Heart left ventricle (tissue), 13 donors: ENCODE measurements at regions not wholly inside any gene's neighbourhood (a gene's known extent, or its start where the extent isn't known, plus 50 kb on each side); places are given as distances from the start of the nearest gene placed in this dataset.

Source experiments
- POLR2A ChIP-seq, 2 donors: fragments of 450-650 bp; IDR thresholded peaks; one replicate each; pipeline ENCODE4 v1.6.1; 2017; ENCODE audit warnings: antibody characterized with exemption in 2 of 2, mild to moderate bottlenecking in 2 of 2, moderate library complexity in 2 of 2
- TF ChIP-seq, protein P1 (sequence below), 12 donors: fragments of 200-600 bp; sonication (generic) in 4 of 12; IDR thresholded peaks; one replicate each; pipeline versions ENCODE4 v1.5.0 to v1.8.0; 2018 to 2022; ENCODE audit warnings: antibody characterized with exemption in 12 of 12, mild to moderate bottlenecking in 5 of 12
- donor health status: ischemic (EF 13 %, LVEDD 7.1; RV severe dilation, severe dysfunction).
- donor health status: DM: no; HTN: yes; CAD: no.
- donor health status: DM: no; HTN: no; CAD: no.
- donor health status: ischemic (EF 25% LVEDD 6.9; RV normal size, moderate dysfunction).
- donor health status: ischemic (EF 25% LVEDD 5.7; RV mildly dilated, moderate dysfunction).
- donor health status: ischemic (EF 35%, LVEDD 5.7; RV mildly dilated, moderate dysfunction).
- donor health status: nonischemic (EF 11% LVEDD 7.7; RV severe dilation, severe dysfunction).
- donor health status: DM: yes; HTN: yes; CAD: no.
- donor health status: PGD.
- donor health status: ischemic (EF 29% LVEDD 5.4; RV normal size, mild dysfunction).
- donor health status: nonischemic (EF 23%, LVEDD 6.1; RV moderate dilation, normal function).

DNA sequence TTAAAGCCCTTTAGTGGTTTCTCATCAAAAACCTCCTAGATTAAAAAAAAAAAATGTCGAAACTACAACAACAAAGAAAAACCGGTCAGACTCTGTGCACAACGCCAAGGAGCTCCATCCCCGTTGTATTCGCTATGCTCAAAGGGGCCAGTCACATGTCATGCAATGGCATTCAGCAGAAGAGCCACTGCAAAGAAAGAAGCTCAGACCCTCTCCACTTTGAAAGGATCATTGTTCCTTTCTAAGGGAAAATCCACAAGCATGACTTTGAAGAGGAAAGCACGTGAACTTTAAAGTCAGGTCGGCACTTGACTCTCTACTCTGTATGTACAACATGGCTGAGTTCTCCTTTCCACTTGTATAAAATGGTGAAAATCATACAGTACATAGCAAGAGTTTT is 655.6 kb downstream of the ETS1 start:
- TF ChIP-seq, protein P1, sequence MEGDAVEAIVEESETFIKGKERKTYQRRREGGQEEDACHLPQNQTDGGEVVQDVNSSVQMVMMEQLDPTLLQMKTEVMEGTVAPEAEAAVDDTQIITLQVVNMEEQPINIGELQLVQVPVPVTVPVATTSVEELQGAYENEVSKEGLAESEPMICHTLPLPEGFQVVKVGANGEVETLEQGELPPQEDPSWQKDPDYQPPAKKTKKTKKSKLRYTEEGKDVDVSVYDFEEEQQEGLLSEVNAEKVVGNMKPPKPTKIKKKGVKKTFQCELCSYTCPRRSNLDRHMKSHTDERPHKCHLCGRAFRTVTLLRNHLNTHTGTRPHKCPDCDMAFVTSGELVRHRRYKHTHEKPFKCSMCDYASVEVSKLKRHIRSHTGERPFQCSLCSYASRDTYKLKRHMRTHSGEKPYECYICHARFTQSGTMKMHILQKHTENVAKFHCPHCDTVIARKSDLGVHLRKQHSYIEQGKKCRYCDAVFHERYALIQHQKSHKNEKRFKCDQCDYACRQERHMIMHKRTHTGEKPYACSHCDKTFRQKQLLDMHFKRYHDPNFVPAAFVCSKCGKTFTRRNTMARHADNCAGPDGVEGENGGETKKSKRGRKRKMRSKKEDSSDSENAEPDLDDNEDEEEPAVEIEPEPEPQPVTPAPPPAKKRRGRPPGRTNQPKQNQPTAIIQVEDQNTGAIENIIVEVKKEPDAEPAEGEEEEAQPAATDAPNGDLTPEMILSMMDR (IDR thresholded peaks at IDR 0.05), result no peak
- no peak for TF ChIP-seq POLR2A (IDR thresholded peaks at IDR 0.05)
